ENCODE measurements at regions not wholly inside any gene's neighbourhood (a gene's known extent, or its start where the extent isn't known, plus 50 kb on each side); places are given as distances from the start of the nearest gene placed in this dataset.

DNA sequence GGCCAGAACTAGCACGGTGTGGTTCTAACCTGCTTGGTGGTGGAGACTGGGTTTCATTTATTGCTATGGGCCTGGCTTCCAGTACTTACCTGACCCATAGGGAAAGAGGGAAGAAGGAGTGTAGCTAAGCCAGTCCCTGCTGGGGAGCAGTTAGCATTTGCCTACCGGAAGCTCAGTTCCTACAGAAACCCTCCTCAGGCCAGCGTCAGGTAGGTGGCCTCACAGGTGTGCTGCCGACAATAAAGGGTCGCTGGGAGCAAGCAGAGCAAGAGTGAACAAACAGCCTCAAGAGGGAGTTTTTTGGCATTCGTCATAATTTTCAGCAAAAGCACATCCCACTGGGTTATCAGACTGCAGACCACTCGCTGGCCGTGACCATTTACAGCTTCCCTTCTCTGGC is 740.6 kb upstream of the TENM3 start:
- TF ChIP-seq, protein P1, sequence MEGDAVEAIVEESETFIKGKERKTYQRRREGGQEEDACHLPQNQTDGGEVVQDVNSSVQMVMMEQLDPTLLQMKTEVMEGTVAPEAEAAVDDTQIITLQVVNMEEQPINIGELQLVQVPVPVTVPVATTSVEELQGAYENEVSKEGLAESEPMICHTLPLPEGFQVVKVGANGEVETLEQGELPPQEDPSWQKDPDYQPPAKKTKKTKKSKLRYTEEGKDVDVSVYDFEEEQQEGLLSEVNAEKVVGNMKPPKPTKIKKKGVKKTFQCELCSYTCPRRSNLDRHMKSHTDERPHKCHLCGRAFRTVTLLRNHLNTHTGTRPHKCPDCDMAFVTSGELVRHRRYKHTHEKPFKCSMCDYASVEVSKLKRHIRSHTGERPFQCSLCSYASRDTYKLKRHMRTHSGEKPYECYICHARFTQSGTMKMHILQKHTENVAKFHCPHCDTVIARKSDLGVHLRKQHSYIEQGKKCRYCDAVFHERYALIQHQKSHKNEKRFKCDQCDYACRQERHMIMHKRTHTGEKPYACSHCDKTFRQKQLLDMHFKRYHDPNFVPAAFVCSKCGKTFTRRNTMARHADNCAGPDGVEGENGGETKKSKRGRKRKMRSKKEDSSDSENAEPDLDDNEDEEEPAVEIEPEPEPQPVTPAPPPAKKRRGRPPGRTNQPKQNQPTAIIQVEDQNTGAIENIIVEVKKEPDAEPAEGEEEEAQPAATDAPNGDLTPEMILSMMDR (CRISPR knock-in tag; IDR thresholded peaks at IDR 0.05), result no peak
- TF ChIP-seq, protein P2, sequence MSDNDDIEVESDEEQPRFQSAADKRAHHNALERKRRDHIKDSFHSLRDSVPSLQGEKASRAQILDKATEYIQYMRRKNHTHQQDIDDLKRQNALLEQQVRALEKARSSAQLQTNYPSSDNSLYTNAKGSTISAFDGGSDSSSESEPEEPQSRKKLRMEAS (IDR thresholded peaks at IDR 0.05), result no peak
- TF ChIP-seq POLR2A (IDR thresholded peaks at IDR 0.05; ENCODE audit: insufficient read depth in 1 of 2, low read depth in 2 of 2, low read length in 2 of 2), result no peak
- no peak for TF ChIP-seq ERF (CRISPR knock-in tag; IDR thresholded peaks at IDR 0.05)
- no peak for TF ChIP-seq EZH2 (conservative IDR thresholded peaks at IDR 0.05; ENCODE audit: low read depth, low read length)
- no peak for TF ChIP-seq HMG20A (CRISPR knock-in tag; IDR thresholded peaks at IDR 0.05; ENCODE audit: borderline replicate concordance)
- TF ChIP-seq CEBPB (IDR thresholded peaks at IDR 0.05; ENCODE audit: borderline replicate concordance, low read depth, low read length), result no peak
- no peak for TF ChIP-seq RFX5 (IDR thresholded peaks at IDR 0.05; ENCODE audit: low read depth, low read length)

Measured in HepG2 (cell line).